ENCODE measurements at regions not wholly inside any gene's neighbourhood (a gene's known extent, or its start where the extent isn't known, plus 50 kb on each side); places are given as distances from the start of the nearest gene placed in this dataset.

GRCh38 chr11:95353706-95354105, 122.7 kb upstream of the SESN3 start:
- Histone ChIP-seq H3K4me1 (peaks cover 0 to 3% (median 0%) of the 10 kb centered on the region in 3 donors), H3K36me3 (no peaks in the 10 kb centered on the region), H3K9me3 (no peaks in the 10 kb centered on the region), H3K4me3 (no peak overlapping the region), H3K27me3 (no peaks in the 10 kb centered on the region), H3K27ac (no peak overlapping the region)
- FAIRE-seq (no peak), DNase-seq (no peak), ATAC-seq (no peak)
- intact Hi-C loops (cut with DNase I) = no loop called here
- TF ChIP-seq CTCF (IDR thresholded peaks at IDR 0.05) = no peak

GRCh38 chr11:95352733-95353346, 121.8 kb upstream of the SESN3 start:
- FAIRE-seq (no peak), DNase-seq (no peak), ATAC-seq (no peak)
- 62 to 70% methylated on average over 2 of the region's 2 CpGs for WGBS, 2 donors
- Histone ChIP-seq H3K36me3 (no peaks in the 10 kb centered on the region), H3K9me3 (no peaks in the 10 kb centered on the region), H3K4me1 (no peaks in the 10 kb centered on the region), H3K27ac (no peak overlapping the region), H3K4me3 (no peak overlapping the region), H3K27me3 (no peaks in the 10 kb centered on the region)
- TF ChIP-seq CTCF (IDR thresholded peaks at IDR 0.05) = no peak
- intact Hi-C loops (cut with DNase I) = no loop called here

GRCh38 chr11:95349345-95349942, 118.4 kb upstream of the SESN3 start:
- no peak for TF ChIP-seq CTCF (IDR thresholded peaks at IDR 0.05)
- intact Hi-C loops (cut with DNase I) = no loop called here
- no peaks in the 10 kb centered on the region for H3K27me3 ChIP-seq
- H3K36me3 ChIP-seq = no peaks in the 10 kb centered on the region
- no peak for DNase-seq
- no peak for FAIRE-seq
- H3K4me1 ChIP-seq = no peaks in the 10 kb centered on the region
- H3K27ac ChIP-seq = no peak overlapping the region
- no peaks in the 10 kb centered on the region for H3K9me3 ChIP-seq
- ATAC-seq = no peak
- no peak overlapping the region for H3K4me3 ChIP-seq

- Histone ChIP-seq H3K4me3 (no peak overlapping the region), H3K27ac (no peak overlapping the region), H3K36me3 (no peaks in the 10 kb centered on the region), H3K27me3 (no peaks in the 10 kb centered on the region), H3K4me1 (no peaks in the 10 kb centered on the region), H3K9me3 (no peaks in the 10 kb centered on the region)
- FAIRE-seq = no peak
- intact Hi-C loops (cut with DNase I) = no loop called here
- ATAC-seq = no peak
- DNase-seq = no peak
- no peak for TF ChIP-seq CTCF (IDR thresholded peaks at IDR 0.05)
- WGBS, 2 donors = 88 to 93% methylated on average over 1 of the region's 1 CpG
Measured at GRCh38 chr11:95346265-95346664, 115.3 kb upstream of the SESN3 start.

- no peak for ATAC-seq
- Histone ChIP-seq H3K27ac (no peak overlapping the region), H3K27me3 (no peaks in the 10 kb centered on the region), H3K9me3 (no peaks in the 10 kb centered on the region), H3K36me3 (no peaks in the 10 kb centered on the region), H3K4me3 (no peak overlapping the region), H3K4me1 (no peaks in the 10 kb centered on the region)
- no peak for FAIRE-seq
- DNase-seq = no peak
- TF ChIP-seq CTCF (IDR thresholded peaks at IDR 0.05) = no peak
- intact Hi-C loops (cut with DNase I) = no loop called here
Measured at GRCh38 chr11:95345651-95346050, 114.6 kb upstream of the SESN3 start.

Measured in pancreas (tissue), 10 donors.